DMS53 (cell line): ENCODE measurements at regions not wholly inside any gene's neighbourhood (a gene's known extent, or its start where the extent isn't known, plus 50 kb on each side); places are given as distances from the start of the nearest gene placed in this dataset.
"Not testable (repeated sequence)": the region's sequence is repeated elsewhere in the genome, so short reads cannot be mapped to it uniquely, and the experiment has no call there.

Experiments used
- DNase-seq: peaks from one replicate; lab custom pipeline; 2025; lab: John Stamatoyannopoulos, UW

- DNase-seq = no peak
These were observed 672.3 kb upstream of the C16orf82 start for GRCh38 chr16:26394409-26394808.

GRCh38 chr16:26395700-26396099 lies 671.0 kb upstream of the C16orf82 start:
- no peak for DNase-seq

- DNase-seq = no peak
These were observed 670.1 kb upstream of the C16orf82 start for GRCh38 chr16:26396511-26397235.

- DNase-seq = no peak
These were observed 652.9 kb upstream of the C16orf82 start for GRCh38 chr16:26413780-26414179.

- DNase-seq = not testable (repeated sequence)
These were observed 647.3 kb upstream of the C16orf82 start for GRCh38 chr16:26419458-26419857.

GRCh38 chr16:26430618-26431017 lies 636.1 kb upstream of the C16orf82 start:
- no peak for DNase-seq

- DNase-seq = no peak
These were observed 632.9 kb upstream of the C16orf82 start for GRCh38 chr16:26433807-26434206.

- DNase-seq = no peak
These were observed 625.5 kb upstream of the C16orf82 start for GRCh38 chr16:26441178-26441577.

- DNase-seq = no peak
These were observed 624.4 kb upstream of the C16orf82 start for GRCh38 chr16:26442321-26442720.

- no peak for DNase-seq
These were observed 619.2 kb upstream of the C16orf82 start for GRCh38 chr16:26447570-26447969.

- DNase-seq = no peak
These were observed 613.5 kb upstream of the C16orf82 start for GRCh38 chr16:26453215-26453614.

GRCh38 chr16:26454102-26454501 lies 612.6 kb upstream of the C16orf82 start:
- no peak for DNase-seq

- DNase-seq = no peak
These were observed 610.7 kb upstream of the C16orf82 start for GRCh38 chr16:26456074-26456473.

GRCh38 chr16:26457095-26457494 lies 609.6 kb upstream of the C16orf82 start:
- no peak for DNase-seq

GRCh38 chr16:26457882-26458281 lies 608.8 kb upstream of the C16orf82 start:
- no peak for DNase-seq

- no peak for DNase-seq
These were observed 602.0 kb upstream of the C16orf82 start for GRCh38 chr16:26464576-26465266.

- not testable (repeated sequence) for DNase-seq
These were observed 592.3 kb upstream of the C16orf82 start for GRCh38 chr16:26474405-26474804.

GRCh38 chr16:26475596-26475995 lies 591.1 kb upstream of the C16orf82 start:
- DNase-seq = no peak

- no peak for DNase-seq
These were observed 575.5 kb upstream of the C16orf82 start for GRCh38 chr16:26491101-26491670.

GRCh38 chr16:26491962-26492361 lies 574.8 kb upstream of the C16orf82 start:
- no peak for DNase-seq

- DNase-seq = no peak
These were observed 573.0 kb upstream of the C16orf82 start for GRCh38 chr16:26493751-26494150.

GRCh38 chr16:26497896-26498295 lies 568.8 kb upstream of the C16orf82 start:
- DNase-seq = no peak

- DNase-seq = no peak
These were observed 566.4 kb upstream of the C16orf82 start for GRCh38 chr16:26500326-26500725.
